ENCODE measurements at regions not wholly inside any gene's neighbourhood (a gene's known extent, or its start where the extent isn't known, plus 50 kb on each side); places are given as distances from the start of the nearest gene placed in this dataset.

GRCh38 chr10:85145966-85146365 lies 817.6 kb downstream of the CCSER2 start:
- no peak for DNase-seq (ENCODE audit: low spot score)

DNA sequence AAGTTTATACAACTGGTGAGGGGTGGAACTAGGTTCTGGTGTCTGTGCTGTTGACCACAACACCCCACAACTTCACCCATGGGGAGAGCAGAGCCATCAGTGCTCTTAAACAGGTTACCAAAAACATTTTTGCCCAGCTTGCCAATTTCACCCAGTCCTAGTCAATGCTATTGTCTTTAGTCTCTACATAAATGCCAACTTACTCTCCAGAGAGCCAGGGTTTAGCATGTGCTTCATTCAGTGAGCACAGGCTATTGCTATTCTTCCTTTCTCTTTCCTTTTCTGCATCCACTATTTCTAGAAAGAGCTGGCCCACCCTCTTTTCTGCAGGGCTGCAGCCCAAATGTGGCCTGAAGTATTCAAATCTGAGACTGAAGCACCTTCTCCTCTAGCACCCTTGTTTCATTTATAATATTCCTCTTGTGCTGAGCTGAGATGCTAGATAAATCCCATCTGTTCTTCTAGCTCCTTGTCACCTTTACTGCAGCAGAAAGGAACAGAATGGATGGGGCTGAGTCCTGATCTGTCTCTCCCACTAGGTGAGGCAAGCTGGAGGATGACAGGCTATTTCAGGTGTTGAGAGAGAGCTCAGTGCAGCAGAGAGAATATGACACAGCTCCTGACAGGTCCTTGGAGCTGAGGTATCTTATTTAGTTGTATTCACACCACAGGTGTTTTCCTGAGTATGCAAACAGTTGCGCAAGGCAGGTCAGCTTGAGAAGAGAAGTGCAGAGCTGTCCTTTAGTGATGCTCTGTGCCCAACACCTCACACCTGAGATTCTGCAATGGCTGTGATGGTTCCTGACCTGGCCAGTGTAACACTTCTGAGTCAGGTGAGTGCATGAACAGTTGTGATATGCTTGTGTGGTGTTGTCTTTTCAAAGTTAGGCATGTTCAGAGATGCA lies 819.2 kb downstream of the CCSER2 start:
- no peak for DNase-seq (ENCODE audit: low spot score)

GRCh38 chr10:85148693-85149640 lies 820.6 kb downstream of the CCSER2 start:
- no peak for DNase-seq (ENCODE audit: low spot score)

DNA sequence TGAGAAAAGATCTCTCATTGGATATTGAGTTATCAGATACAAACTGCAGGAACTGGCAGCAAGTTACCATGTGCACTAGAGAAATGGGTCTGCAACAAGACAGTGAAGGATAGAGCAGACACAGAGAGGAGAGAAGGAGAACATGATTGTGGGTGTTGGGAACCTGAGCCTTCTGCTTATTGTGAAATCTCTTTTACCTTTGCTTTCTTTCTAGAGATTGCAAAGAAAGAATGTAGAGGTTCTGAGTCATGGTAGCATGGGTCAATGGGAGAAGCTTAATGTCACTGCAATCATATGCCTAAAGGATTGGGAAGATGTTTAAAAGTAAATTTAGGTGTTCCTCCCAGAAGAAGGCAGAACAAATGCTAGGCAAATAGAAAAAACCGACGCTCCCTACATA lies 821.4 kb downstream of the CCSER2 start:
- DNase-seq (ENCODE audit: low spot score): no peak

- DNase-seq (ENCODE audit: low spot score): no peak
These were observed 823.1 kb downstream of the CCSER2 start for GRCh38 chr10:85151506-85151905.

DNA sequence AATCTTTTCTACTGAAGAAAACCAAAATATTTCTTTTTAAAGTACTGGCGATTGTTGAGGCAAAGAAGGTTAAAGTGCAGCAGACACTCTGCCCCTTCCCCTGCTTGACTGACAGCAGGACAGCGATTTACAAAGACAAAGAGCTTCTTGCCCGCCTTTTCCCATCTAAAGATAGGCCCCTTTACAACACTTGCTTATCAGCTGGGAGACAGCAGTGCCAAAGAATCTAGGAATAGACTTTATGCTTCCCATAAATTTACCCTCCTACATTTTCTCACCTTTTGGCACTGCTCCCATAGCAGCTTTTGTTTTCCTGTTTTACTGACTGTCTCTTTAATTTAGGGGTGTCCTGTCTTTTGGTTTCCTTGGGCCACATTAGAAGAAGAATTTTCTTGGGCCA lies 824.1 kb downstream of the CCSER2 start:
- DNase-seq (ENCODE audit: low spot score): no peak

DNA sequence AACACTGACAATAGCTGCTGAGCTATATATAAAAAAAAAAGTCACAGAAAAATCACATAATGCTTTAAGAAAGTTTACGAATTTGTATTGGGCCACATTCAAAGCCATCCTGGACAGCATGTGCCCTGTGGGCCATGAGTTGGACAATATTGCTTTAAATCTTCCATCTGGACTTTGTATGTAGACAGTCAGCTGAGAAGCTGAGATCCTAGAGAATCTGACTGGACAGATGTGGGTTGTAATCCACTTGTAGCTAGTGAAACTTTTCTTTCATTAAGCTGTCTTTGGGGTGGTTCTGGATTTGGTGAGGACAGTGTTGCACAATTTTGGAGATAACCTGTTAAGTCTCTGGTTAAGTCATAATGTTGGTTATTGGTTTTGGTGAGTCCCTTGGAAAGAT lies 824.5 kb downstream of the CCSER2 start:
- DNase-seq (ENCODE audit: low spot score): no peak

DNA sequence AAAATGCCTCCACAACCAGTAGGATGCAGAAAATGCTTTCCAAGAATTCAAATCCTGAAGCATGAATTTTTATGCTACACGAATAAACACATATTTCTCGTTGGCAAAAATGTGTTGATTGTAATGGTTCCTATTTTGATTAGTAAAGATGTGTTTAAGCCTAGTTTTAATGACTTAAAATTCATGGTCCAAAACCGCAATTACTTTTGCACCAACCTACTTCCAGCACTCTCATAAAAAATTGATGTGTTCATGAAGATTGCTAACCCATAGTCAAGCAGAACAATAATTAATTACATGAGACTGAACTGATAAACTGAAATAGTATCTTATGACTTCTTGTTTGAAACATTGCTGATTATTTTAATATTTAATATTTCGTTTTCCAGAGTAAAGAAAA lies 828.8 kb downstream of the CCSER2 start:
- DNase-seq (ENCODE audit: low spot score): no peak

- DNase-seq (ENCODE audit: low spot score): no peak
These were observed 839.9 kb downstream of the CCSER2 start for GRCh38 chr10:85168243-85168642.

GRCh38 chr10:85170026-85170425 lies 841.6 kb downstream of the CCSER2 start:
- DNase-seq (ENCODE audit: low spot score): no peak

- no peak for DNase-seq (ENCODE audit: low spot score)
These were observed 847.2 kb downstream of the CCSER2 start for GRCh38 chr10:85175635-85176034.

DNA sequence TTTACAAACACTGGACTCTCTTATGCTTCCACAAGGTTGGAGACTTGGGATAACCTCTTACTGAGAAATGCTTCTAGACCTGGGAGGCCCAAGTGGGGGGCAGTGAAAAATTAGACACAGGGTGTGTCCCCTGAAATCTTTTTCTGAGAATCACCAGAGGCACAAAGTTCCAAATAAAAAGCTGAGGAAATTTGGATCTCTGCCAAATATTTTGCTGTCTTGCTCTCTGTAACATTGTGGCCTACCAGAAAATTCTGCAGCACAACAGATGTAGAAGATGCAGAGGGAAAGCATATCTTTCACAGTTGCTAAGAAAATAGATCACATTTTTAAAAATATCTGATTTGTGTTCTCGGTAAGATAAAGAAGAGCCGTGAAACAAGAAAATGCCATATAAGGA lies 849.4 kb downstream of the CCSER2 start:
- no peak for DNase-seq (ENCODE audit: low spot score)

- DNase-seq (ENCODE audit: low spot score): no peak
These were observed 858.7 kb downstream of the CCSER2 start for GRCh38 chr10:85187047-85187446.

DNA sequence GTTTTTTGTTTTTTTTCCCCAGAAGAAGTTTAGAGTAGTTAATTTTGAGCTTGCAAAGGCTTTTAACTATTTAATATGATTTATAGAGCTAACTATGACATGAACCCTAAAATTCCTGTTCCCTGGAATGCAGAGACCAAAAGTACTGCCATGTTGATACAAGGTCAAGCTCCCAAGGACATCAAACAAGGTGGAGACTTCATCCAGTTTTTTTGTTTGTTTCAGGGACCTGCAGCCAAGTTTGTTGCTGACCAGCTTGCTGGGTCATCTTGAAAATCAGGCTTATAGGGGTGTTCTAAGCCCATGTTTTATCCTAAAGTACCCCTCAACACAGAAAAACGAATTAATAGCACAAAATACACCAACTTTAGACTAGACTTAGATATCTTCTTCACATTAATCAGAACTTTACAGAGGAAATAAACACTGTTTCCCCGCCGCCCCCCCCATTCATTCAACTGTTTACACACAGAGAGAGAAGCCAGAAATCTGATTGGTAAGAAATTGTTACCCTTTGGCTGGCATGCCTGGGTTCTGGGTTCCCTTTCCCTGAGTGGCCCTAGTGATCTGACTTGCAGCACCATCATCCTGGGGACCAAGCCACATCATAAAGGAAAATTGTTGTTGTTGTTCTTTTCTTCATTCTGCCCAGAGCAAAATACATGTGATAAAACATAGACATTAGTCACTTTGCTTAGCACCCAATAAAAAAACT lies 860.5 kb downstream of the CCSER2 start:
- no peak for DNase-seq (ENCODE audit: low spot score)

DNA sequence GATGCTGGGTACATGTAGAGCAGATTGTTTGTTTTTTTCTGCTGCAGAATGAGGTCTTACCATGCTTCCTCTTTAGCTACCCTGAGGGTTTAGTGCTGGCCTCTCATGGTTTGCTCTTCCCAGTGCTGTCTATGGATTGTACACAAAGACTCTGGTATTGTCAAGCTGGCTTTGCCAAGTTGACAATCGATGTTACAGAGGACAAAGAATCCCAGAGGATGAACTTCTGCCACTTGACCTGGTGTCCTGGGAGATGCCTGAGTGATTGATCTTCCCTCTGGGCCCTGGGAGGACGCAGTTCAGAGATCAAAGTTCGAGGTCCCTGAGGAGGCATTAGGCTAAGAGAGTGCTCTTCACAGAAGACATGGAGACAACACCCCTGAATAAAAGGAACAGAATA lies 865.4 kb downstream of the CCSER2 start:
- no peak for DNase-seq (ENCODE audit: low spot score)

GRCh38 chr10:85194706-85195105 lies 866.3 kb downstream of the CCSER2 start:
- no peak for DNase-seq (ENCODE audit: low spot score)

DNA sequence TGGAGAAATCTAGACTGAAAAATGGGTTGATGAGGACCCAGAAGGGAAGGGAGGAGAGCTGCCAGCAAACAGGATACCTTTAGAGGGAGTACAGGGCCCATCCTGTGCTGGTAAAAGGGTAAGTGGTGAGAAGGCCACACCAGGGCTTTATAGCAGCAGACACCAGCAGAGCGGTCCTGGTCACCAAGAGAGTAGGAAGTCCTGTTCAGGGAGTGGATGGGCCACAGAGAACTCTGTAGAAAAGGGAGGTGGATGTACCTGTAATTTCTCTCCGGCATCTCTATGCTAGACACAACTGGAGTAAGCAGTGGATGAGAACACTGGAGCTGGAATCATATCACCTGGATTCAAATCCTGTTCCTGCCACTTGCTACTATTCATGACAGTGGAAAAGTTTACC lies 867.2 kb downstream of the CCSER2 start:
- DNase-seq (ENCODE audit: low spot score): no peak

GRCh38 chr10:85204814-85205213 lies 876.4 kb downstream of the CCSER2 start:
- DNase-seq (ENCODE audit: low spot score): no peak

DNA sequence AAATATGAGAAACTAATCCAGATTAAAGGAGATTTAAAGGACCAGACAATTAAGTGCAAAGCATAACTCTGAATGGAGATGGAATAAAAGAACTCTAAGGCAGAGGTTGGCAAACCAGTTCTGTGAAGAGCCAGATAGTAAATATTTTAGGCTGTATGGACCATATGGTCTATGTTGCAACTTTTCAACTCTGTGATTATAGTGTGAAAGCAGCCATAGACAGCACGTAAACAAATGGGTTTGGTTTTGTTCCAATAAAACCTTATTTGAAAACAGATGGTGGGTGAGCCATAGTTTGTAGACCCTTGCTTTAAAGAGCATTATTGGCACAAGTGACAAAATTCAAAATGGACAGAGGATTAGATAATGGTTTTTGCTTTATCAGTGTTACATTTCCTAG lies 884.1 kb downstream of the CCSER2 start:
- no peak for DNase-seq (ENCODE audit: low spot score)

GRCh38 chr10:85213493-85213892 lies 885.1 kb downstream of the CCSER2 start:
- DNase-seq (ENCODE audit: low spot score): no peak

DNA sequence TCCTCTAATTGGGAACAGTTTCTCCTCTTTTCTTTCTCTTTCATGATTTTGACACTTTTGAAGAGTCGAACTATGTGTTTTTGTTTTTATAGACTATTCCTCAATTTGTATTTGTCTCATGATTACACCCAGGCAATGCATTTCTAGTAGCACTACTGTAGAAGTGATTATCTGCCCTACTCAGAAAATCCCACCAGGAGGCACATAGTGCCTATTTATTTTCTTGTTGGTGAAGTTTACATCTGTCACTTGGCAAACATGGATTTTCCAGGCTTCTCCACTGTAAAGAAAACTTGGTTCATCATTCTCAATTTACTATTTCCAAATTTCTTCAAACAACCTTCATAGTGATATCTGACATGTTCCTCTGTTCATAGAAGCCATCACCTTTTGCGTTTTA lies 893.9 kb downstream of the CCSER2 start:
- no peak for DNase-seq (ENCODE audit: low spot score)

- no peak for DNase-seq (ENCODE audit: low spot score)
These were observed 896.1 kb downstream of the CCSER2 start for GRCh38 chr10:85224366-85224940.
